Epidermal melanocyte (primary cell): ENCODE measurements at regions not wholly inside any gene's neighbourhood (a gene's known extent, or its start where the extent isn't known, plus 50 kb on each side); places are given as distances from the start of the nearest gene placed in this dataset.
"Not testable (repeated sequence)": the region's sequence is repeated elsewhere in the genome, so short reads cannot be mapped to it uniquely, and the experiment has no call there.

Experiments
- DNase-seq: peaks from one replicate; pipeline ENCODE4 v3.0.0; 2011; ENCODE audit warnings: low spot score; ENCODE audit not compliant: insufficient read length

GRCh38 chr2:35582637-35583036, 772.9 kb upstream of the CRIM1 start:
- DNase-seq = no peak

DNA sequence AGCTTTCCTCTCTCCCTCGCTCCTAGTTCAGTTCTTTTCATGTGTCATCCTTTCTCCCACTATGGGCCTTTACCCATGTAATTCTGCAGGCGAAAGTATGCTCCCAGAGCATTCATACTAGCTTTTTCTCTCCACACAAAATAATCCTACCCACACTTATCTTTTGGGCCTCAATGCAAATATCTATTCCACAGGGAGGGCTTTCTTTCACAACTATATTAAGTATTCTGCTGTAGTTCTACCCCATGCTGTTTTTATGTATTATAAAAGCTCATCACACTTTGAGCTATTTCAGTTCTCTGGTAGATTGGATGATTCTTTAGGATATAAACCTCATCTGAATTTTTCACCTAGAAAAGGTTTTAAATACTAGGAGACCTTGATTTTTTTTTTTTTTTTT, 774.6 kb upstream of the CRIM1 start:
- no peak for DNase-seq

DNA sequence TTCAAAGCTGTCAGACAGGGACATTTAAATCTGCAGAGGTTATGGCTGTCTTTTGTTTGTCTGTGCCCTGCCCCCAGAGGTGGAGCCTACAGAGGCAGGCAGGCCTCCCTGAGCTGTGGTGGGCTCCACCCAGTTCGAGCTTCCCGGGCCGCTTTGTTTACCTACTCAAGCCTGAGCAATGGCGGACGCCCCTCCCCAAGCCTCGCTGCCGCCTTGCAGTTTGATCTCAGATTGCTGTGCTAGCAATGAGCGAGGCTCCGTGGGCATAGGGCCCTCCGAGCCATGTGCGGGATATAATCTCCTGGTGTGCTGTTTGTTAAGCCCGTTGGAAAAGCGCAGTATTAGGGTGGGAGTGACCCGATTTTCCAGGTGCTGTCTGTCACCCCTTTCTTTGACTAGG, 787.0 kb upstream of the CRIM1 start:
- DNase-seq = not testable (repeated sequence)

GRCh38 chr2:35562488-35562887, 793.1 kb upstream of the CRIM1 start:
- no peak for DNase-seq

DNA sequence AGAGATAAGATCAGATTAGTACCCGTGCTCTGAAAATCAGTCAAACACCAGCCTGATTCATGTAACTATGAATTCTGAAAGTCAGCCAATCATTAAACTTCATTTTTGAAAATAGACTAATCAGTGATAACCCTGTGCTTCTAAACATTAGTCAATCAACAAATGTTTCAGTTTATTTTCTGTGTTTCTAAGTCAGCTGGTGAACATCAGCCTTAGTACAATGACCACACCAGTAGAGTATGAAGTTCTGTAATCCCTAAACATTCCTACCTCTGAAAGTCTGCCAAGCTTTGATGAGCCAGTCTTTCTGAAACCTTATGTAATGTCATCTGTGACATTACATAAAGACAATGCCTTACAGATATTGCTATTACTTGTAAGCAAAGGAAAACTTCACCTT, 807.4 kb upstream of the CRIM1 start:
- no peak for DNase-seq

GRCh38 chr2:35545301-35545700, 810.3 kb upstream of the CRIM1 start:
- DNase-seq = no peak

GRCh38 chr2:35538796-35539195, 816.8 kb upstream of the CRIM1 start:
- no peak for DNase-seq

GRCh38 chr2:35530615-35531135, 824.9 kb upstream of the CRIM1 start:
- no peak for DNase-seq

DNA sequence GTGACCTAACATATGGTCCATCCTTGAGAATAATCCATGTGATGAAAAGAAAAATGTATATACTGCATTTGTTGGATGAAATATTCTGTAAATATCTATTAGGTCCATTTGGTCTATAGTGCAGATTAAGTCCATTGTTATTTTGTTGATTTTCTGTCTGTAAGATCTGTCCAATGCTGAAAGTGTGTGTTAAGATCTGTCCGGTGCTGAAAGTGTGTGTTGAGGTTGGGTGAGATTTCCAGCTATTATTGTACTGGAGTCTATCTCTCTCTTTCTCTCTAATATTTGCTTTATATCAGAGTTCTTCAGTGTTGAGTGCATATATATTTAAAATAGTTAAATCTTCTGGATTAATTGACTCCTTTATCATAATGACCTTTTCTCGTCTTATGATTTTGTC, 828.8 kb upstream of the CRIM1 start:
- no peak for DNase-seq

DNA sequence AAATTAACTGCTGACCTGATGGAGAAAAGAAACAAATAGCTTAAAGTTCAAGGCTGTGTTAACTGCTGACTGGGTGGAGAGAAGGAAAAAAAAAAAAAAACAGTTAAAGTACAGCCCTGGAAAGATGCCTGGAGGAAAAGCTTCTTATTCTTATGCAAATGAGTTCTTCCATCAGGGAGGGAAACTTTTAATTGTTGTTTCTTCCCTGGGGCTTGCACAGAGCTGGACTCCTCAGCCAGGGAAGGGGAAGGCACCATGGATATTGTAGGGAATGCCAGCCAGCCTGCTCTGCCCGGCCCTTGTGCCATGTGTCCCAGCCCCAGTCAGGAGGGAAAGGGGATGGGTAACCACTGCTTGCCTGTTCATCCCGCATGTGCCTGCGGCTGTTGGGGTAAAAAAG, 833.1 kb upstream of the CRIM1 start:
- no peak for DNase-seq

- no peak for DNase-seq
These were observed 844.9 kb upstream of the CRIM1 start for GRCh38 chr2:35510636-35511035.

DNA sequence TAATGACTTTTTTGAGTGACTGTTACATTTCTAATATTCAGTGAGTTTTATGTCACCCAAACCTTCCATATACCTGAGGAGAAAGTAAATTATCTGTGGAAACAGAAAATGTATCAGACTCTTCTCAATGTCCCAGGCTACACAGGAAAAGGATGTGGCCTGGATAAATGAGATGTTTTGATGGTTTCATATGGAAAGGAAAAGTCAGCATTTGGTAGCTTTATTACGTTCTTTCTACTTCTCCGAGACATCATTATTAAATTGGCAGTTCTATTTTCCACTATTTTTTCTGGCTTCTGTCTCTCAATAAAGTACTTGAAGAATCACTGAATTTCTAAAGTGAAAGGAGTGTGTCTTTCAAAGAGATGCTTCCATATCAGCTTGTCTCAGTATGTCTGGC, 847.0 kb upstream of the CRIM1 start:
- DNase-seq = no peak

DNA sequence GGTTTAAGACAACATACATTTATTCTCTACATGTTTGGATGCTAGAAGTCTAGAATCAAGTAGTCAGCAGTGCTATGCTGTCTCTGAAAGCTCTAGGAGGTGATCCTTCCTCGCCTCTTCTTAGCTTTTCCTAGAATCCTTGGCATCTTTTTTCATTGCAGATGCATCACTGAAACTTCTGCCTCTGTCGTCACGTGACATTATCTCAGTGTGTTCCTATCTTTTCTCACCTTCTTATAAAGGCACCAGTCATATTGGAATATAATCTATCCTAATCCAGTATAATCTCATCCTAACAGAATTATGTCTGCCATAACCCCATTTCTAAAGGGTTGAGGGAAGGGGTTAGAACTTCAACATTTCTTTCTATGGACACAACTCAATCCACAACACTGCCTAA, 851.2 kb upstream of the CRIM1 start:
- no peak for DNase-seq

GRCh38 chr2:35503738-35504199, 851.8 kb upstream of the CRIM1 start:
- DNase-seq = no peak

DNA sequence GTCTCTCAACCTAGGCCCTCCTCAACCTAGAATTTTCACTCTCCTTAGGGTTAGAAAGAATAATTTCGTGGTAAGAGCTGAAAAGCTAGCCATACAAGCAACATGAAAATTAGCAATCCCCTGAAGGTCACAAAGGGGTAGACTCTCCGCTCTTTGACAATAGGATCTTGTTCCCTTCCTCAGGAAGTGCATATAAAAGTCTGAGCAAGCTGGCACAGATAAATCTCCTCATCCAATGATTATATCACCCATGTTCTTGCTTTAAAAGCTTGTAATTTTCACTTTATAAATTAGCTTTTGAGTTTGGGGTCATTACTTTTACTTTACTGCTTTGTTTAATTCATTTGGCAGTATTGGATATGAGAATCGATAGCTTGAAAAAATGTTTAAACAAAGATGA, 852.3 kb upstream of the CRIM1 start:
- no peak for DNase-seq

GRCh38 chr2:35501076-35501475, 854.5 kb upstream of the CRIM1 start:
- no peak for DNase-seq

DNA sequence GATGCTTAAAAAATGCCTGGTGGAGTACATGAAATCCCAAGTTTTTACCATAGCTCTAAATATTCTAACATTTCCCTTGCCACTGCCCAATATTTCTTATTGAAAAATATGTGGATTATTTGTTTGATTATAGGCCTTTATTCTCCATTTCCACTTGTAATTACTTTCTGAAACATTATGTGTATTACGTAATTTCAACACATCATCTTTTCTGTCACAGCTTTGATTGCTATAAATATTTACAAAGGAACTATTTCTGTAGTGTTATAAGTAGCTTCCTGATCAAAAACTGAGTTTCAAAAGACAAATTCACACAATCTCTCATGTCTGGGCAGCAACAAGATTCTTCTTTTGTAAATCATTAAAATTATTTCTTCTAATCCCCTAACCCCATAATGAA, 859.6 kb upstream of the CRIM1 start:
- DNase-seq = no peak

- no peak for DNase-seq
These were observed 860.4 kb upstream of the CRIM1 start for GRCh38 chr2:35495182-35495581.

DNA sequence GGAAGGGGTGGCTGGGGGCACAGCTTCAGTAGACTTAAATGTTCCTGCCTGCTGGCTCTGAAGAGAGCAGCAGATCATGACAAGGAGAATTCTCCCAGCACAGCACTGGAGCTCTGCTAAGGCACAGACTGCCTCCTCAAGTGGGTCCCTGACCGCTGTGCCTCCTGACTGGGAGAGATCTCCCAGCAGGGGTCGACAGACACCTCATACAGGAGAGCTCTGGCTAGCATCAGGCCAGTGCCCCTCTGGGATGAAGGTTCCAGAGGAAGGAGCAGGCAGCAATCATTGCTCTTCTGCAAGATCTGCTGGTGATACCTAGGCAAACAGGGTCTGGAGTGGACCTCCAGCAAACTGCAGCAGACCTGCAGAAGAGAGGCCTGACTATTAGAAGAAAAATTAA, 877.5 kb upstream of the CRIM1 start:
- DNase-seq = not testable (repeated sequence)

DNA sequence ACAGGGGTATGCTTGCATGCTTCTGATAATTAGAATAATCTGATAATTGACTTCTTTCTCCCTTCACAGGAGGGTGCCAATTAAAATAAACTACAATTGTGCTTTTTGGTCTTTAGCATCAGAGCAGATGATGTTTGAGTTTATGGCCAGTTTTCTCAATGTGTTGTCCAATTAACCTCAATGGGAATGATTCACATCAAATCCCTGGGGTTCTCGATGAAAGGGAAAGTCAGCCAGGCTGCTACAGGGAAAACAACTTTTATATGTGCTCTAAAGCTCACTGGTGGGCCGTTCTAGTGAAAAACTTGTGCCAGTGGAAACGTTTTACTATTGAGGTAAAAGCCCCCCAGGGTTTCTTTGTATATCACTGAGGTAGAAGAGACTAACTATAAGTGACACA, 887.3 kb upstream of the CRIM1 start:
- DNase-seq = no peak

DNA sequence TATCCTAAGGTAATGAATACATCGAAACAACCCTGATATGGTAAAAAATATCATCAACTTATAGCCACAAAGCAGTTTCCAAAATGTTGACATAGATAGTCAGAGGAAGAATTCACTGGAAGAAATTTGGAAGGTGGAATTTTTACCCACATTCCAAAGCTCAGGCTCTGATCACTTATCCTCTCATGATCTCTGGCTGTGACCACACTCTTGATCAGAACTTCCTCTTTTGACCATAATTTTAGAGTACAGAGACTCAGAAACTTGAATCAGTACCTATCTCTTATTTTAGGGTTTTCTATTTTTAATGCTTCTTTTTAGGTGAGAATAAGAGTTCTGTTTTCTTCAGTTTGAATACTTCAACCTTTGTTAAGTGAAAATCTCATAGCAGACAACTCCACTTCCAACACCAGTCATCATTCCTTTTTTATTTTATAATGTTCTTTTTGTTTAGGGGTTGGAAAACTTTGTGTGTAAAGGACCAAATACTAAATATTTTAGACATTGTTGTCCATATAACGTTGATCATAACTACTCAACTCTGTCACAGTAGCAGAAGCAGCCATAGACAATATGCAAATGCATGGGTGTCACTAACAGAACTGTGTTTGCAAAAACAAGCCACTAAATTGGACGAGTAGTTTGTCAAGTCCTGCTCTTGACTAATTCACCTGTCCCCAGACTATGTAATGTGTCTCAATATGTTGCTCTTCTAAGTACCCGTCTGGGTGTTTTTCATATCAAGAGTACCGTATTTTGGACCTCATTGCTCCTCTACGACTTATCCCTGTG, 891.6 kb upstream of the CRIM1 start:
- no peak for DNase-seq

GRCh38 chr2:35462226-35462998, 893.2 kb upstream of the CRIM1 start:
- no peak for DNase-seq

- DNase-seq = no peak
These were observed 894.2 kb upstream of the CRIM1 start for GRCh38 chr2:35461406-35461805.
